ENCODE measurements at regions not wholly inside any gene's neighbourhood (a gene's known extent, or its start where the extent isn't known, plus 50 kb on each side); places are given as distances from the start of the nearest gene placed in this dataset.

DNA sequence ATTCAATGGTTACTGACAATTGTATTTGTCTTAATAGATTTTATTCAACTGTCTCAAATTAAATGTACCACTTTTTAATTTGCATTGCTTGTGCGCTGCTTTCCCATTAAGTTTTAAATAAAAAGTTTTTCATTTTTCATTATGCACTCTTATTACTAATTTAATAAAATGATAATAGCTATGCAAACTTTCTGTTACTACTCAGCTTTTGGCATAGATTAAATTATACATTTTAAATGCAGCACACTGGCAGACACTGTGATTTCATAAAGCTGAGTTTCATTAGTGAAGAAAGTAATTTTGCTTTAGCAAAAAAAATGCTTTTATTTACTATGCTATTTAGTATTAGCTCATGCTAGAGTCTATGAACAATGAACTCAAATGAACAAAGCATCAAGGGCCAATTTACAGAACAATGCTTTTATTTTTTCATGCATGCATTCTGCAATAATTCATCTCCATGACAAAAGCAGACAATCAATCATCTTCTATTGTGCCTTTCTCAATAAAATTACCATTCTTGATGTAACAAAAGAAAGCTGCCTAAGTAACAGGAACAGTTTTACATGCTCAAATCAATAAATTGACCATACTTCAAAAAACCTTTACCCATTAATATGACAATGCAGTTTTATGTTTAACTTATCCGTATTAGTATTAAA lies 595.2 kb upstream of the ARRDC3 start:
- no peaks in the 10 kb centered on the region for H3K27me3 Mint-ChIP-seq (ENCODE audit: low read depth in 2 of 2)
- H3K4me3 ChIP-seq (ENCODE audit: low read length), result no peak overlapping the region
- ATAC-seq (no peak), DNase-seq (no peak)
- no peak overlapping the region for H3K27ac Mint-ChIP-seq
- WGBS (ENCODE audit: insufficient coverage), result no CpG with 5 or more reads among the region's 2 CpGs
- H3K4me1 Mint-ChIP-seq, result no peaks in the 10 kb centered on the region
- H3K36me3 Mint-ChIP-seq, result no peaks in the 10 kb centered on the region
- H3K9me3 ChIP-seq (ENCODE audit: control insufficient read depth, insufficient read depth, low read length), result no peaks in the 10 kb centered on the region
- H3K27ac ChIP-seq (ENCODE audit: low read length), result no peak overlapping the region
- H3K9me3 Mint-ChIP-seq, result peaks cover 9 to 13% of the 10 kb centered on the region in 2 donors
- intact Hi-C loops (cut with micrococcal nuclease), result no loop called here
- H3K4me3 Mint-ChIP-seq, result no peak overlapping the region
- TF ChIP-seq, protein P1, sequence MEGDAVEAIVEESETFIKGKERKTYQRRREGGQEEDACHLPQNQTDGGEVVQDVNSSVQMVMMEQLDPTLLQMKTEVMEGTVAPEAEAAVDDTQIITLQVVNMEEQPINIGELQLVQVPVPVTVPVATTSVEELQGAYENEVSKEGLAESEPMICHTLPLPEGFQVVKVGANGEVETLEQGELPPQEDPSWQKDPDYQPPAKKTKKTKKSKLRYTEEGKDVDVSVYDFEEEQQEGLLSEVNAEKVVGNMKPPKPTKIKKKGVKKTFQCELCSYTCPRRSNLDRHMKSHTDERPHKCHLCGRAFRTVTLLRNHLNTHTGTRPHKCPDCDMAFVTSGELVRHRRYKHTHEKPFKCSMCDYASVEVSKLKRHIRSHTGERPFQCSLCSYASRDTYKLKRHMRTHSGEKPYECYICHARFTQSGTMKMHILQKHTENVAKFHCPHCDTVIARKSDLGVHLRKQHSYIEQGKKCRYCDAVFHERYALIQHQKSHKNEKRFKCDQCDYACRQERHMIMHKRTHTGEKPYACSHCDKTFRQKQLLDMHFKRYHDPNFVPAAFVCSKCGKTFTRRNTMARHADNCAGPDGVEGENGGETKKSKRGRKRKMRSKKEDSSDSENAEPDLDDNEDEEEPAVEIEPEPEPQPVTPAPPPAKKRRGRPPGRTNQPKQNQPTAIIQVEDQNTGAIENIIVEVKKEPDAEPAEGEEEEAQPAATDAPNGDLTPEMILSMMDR (IDR thresholded peaks at IDR 0.05), result no peak
- no peaks in the 10 kb centered on the region for H3K36me3 ChIP-seq (ENCODE audit: control insufficient read depth, insufficient read depth, low read length)
- no peaks in the 10 kb centered on the region for H3K27me3 ChIP-seq (ENCODE audit: control insufficient read depth, insufficient read depth, low read length)
- H3K4me1 ChIP-seq (ENCODE audit: control insufficient read depth, insufficient read depth, low read length), result no peaks in the 10 kb centered on the region

DNA sequence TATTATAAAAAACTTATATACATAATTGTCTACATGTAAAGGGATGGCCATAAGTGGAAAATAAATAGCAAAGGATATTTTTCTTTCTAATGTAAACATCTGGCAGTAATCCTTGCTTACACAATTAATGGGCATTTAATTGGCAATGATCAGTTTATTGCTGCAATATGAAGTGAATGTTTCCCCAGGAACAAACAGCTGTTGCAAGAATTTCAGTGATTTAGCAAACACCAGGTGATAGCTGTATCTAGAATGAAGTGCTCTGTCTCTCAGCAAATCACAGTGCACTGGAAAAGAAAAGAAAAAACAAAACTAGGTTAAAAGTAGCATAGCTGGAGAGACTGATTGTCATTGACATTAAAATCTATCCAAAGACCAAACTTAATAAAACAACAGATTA lies 594.5 kb upstream of the ARRDC3 start:
- Mint-ChIP-seq H3K4me3 (no peak overlapping the region), H3K27ac (no peak overlapping the region), H3K4me1 (no peaks in the 10 kb centered on the region), H3K36me3 (no peaks in the 10 kb centered on the region), H3K27me3 (ENCODE audit: low read depth in 2 of 2) (no peaks in the 10 kb centered on the region), H3K9me3 (peaks cover 9 to 11% of the 10 kb centered on the region in 2 donors)
- no peaks in the 10 kb centered on the region for H3K9me3 ChIP-seq (ENCODE audit: control insufficient read depth, insufficient read depth, low read length)
- no peak for ATAC-seq
- H3K36me3 ChIP-seq (ENCODE audit: control insufficient read depth, insufficient read depth, low read length), result no peaks in the 10 kb centered on the region
- intact Hi-C loops (cut with micrococcal nuclease), result no loop called here
- TF ChIP-seq, protein P1 (IDR thresholded peaks at IDR 0.05), result no peak
- DNase-seq, result no peak
- no peak overlapping the region for H3K4me3 ChIP-seq (ENCODE audit: low read length)
- H3K27me3 ChIP-seq (ENCODE audit: control insufficient read depth, insufficient read depth, low read length), result no peaks in the 10 kb centered on the region
- H3K4me1 ChIP-seq (ENCODE audit: control insufficient read depth, insufficient read depth, low read length), result no peaks in the 10 kb centered on the region
- no peak overlapping the region for H3K27ac ChIP-seq (ENCODE audit: low read length)

DNA sequence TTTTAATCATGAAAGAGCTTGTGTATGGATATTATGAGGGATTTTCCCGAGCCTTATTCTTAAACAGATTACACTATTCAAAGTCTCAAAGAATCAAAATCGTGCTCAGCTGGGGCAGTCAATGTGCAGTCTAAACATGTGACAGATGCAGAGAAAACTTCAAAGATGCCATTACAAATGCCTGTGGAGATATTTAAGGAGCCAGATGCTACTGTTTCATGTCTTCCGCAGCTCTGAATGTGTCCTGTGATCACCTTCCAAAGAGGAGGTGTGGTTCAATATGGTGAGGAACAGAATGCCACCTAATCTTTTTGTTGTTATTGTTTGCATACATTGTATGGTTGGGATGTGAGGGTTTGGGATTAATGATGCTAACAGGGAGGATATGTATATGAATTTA lies 593.3 kb upstream of the ARRDC3 start:
- Histone ChIP-seq H3K4me1 (ENCODE audit: control insufficient read depth, insufficient read depth, low read length) (no peaks in the 10 kb centered on the region), H3K4me3 (ENCODE audit: low read length) (no peak overlapping the region), H3K27me3 (ENCODE audit: control insufficient read depth, insufficient read depth, low read length) (no peaks in the 10 kb centered on the region), H3K27ac (ENCODE audit: low read length) (no peak overlapping the region), H3K9me3 (ENCODE audit: control insufficient read depth, insufficient read depth, low read length) (no peaks in the 10 kb centered on the region), H3K36me3 (ENCODE audit: control insufficient read depth, insufficient read depth, low read length) (no peaks in the 10 kb centered on the region)
- WGBS (ENCODE audit: insufficient coverage), result 81% methylated on average over 2 of the region's 3 CpGs
- peaks cover 2 to 3% of the 10 kb centered on the region in 2 donors for H3K9me3 Mint-ChIP-seq
- no peaks in the 10 kb centered on the region for H3K4me1 Mint-ChIP-seq
- ATAC-seq (no peak), DNase-seq (no peak)
- no peak overlapping the region for H3K4me3 Mint-ChIP-seq
- H3K27ac Mint-ChIP-seq, result no peak overlapping the region
- H3K27me3 Mint-ChIP-seq (ENCODE audit: low read depth in 2 of 2), result no peaks in the 10 kb centered on the region
- H3K36me3 Mint-ChIP-seq, result no peaks in the 10 kb centered on the region
- intact Hi-C loops (cut with micrococcal nuclease), result no loop called here
- TF ChIP-seq, protein P1 (IDR thresholded peaks at IDR 0.05), result no peak

DNA sequence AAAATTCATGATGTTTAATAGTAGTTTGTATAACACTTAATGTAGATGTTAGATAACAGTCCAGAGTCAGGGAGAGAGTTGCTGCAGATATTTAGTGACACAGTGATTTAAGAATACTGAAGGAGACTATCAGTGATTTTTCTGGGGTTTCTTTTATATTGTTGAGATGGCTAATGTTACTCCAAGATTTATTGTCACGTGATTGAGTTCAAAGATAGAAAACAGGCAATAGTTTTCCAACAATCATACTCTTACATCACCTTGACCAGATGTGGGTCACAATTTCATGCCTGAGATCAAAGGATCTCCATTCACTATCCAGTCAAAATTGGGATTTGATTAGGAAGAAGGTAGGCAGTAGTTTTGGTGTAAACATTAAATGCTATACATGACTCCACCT lies 580.0 kb upstream of the ARRDC3 start:
- H3K27me3 Mint-ChIP-seq (ENCODE audit: low read depth in 2 of 2), result no peaks in the 10 kb centered on the region
- no peak for DNase-seq
- H3K36me3 Mint-ChIP-seq, result no peaks in the 10 kb centered on the region
- H3K4me1 ChIP-seq (ENCODE audit: control insufficient read depth, insufficient read depth, low read length), result no peaks in the 10 kb centered on the region
- no peak overlapping the region for H3K4me3 Mint-ChIP-seq
- H3K27ac ChIP-seq (ENCODE audit: low read length), result no peak overlapping the region
- TF ChIP-seq, protein P1 (IDR thresholded peaks at IDR 0.05), result no peak
- peaks cover 3% of the 10 kb centered on the region for H3K9me3 ChIP-seq (ENCODE audit: control insufficient read depth, insufficient read depth, low read length)
- intact Hi-C loops (cut with micrococcal nuclease), result no loop called here
- no peak for ATAC-seq
- no peaks in the 10 kb centered on the region for H3K27me3 ChIP-seq (ENCODE audit: control insufficient read depth, insufficient read depth, low read length)
- H3K4me1 Mint-ChIP-seq, result no peaks in the 10 kb centered on the region
- H3K36me3 ChIP-seq (ENCODE audit: control insufficient read depth, insufficient read depth, low read length), result no peaks in the 10 kb centered on the region
- no peak overlapping the region for H3K27ac Mint-ChIP-seq
- peaks cover 2 to 3% of the 10 kb centered on the region in 2 donors for H3K9me3 Mint-ChIP-seq
- WGBS (ENCODE audit: insufficient coverage), result no CpG with 5 or more reads among the region's 1 CpG
- H3K4me3 ChIP-seq (ENCODE audit: low read length), result no peak overlapping the region
